Muscle layer of duodenum (tissue), 2 donors: ENCODE measurements at regions not wholly inside any gene's neighbourhood (a gene's known extent, or its start where the extent isn't known, plus 50 kb on each side); places are given as distances from the start of the nearest gene placed in this dataset.
A peak's percentile ranks its signal among the peaks of the same experiment; 100 is the strongest.

Experiments used
- H3K27ac ChIP-seq: one replicate; pipeline ENCODE4 v1.7.0; 2013; ENCODE audit warnings: mild to moderate bottlenecking, low read length
- H3K27me3 ChIP-seq: one replicate; pipeline ENCODE4 v1.7.0; 2013; ENCODE audit warnings: low read depth, mild to moderate bottlenecking, control low read depth, low read length
- H3K36me3 ChIP-seq, 2 donors: one replicate each; pipeline ENCODE4 v1.7.0; 2013; ENCODE audit warnings: low read length in 2 of 2, control low read depth in 1 of 2, mild to moderate bottlenecking in 1 of 2; ENCODE audit not compliant: insufficient read depth in 2 of 2, control insufficient read depth in 1 of 2
- H3K4me1 ChIP-seq, 2 donors: one replicate each; pipeline ENCODE4 v1.7.0; 2013; ENCODE audit warnings: low read length in 2 of 2, mild to moderate bottlenecking in 2 of 2, control low read depth in 1 of 2, moderate library complexity in 1 of 2; ENCODE audit not compliant: insufficient read depth in 2 of 2, control insufficient read depth in 1 of 2
- H3K4me3 ChIP-seq, 2 donors: one replicate each; pipeline ENCODE4 v1.7.0; 2013; ENCODE audit warnings: low read length in 2 of 2, low read depth in 1 of 2, mild to moderate bottlenecking in 1 of 2
- H3K9me3 ChIP-seq, 2 donors: one replicate each; pipeline ENCODE4 v1.7.0; 2013; ENCODE audit warnings: low read length in 2 of 2, control low read depth in 1 of 2, mild to moderate bottlenecking in 1 of 2; ENCODE audit not compliant: control insufficient read depth in 1 of 2
- donor health status: healthy.

DNA sequence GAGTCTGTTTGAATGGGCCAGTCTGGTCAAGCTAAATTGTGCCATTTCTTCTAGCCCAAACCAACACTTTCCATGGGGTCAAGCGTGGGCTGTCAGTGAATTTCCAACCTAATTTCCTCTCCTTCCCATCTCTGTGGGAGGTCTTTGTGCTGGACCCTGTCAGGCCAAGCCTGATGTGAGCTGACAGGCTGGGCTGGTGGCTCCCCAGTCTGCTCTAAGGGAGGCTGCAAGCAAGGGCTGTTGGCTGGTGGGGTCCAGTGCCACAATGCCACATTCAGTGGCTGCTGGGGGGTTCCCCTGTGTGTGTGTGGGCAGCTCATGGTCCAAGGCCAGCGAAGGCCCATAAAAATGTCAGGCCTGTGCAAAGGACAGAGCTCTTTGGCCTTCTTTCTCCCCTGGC lies 216.1 kb downstream of the OPA1 start:
- H3K4me1 ChIP-seq, result peaks cover 0 to 5% of the 10 kb centered on the region in 2 donors
- no peaks in the 10 kb centered on the region for H3K27me3 ChIP-seq
- H3K27ac ChIP-seq, result no peak overlapping the region
- no peaks in the 10 kb centered on the region for H3K36me3 ChIP-seq
- H3K4me3 ChIP-seq, result no peak overlapping the region
- H3K9me3 ChIP-seq, result no peaks in the 10 kb centered on the region

- no peak overlapping the region for H3K4me3 ChIP-seq
- no peaks in the 10 kb centered on the region for H3K36me3 ChIP-seq
- H3K27me3 ChIP-seq, result no peaks in the 10 kb centered on the region
- no peaks in the 10 kb centered on the region for H3K9me3 ChIP-seq
- H3K4me1 ChIP-seq, result peaks cover 5 to 7% of the 10 kb centered on the region in 2 donors
- no peak overlapping the region for H3K27ac ChIP-seq
Observed at GRCh38 chr3:193812078-193812725, 219.2 kb downstream of the OPA1 start.

- Histone ChIP-seq H3K27me3 (no peaks in the 10 kb centered on the region), H3K27ac (no peak overlapping the region), H3K4me3 (no peak overlapping the region), H3K9me3 (no peaks in the 10 kb centered on the region), H3K36me3 (no peaks in the 10 kb centered on the region), H3K4me1 (peaks cover 7 to 10% of the 10 kb centered on the region in 2 donors)
Observed at GRCh38 chr3:193812791-193813500, 219.9 kb downstream of the OPA1 start.

- Histone ChIP-seq H3K9me3 (no peaks in the 10 kb centered on the region), H3K27me3 (no peaks in the 10 kb centered on the region), H3K27ac (no peak overlapping the region), H3K4me3 (no peak overlapping the region), H3K4me1 (peaks cover 7 to 10% of the 10 kb centered on the region in 2 donors), H3K36me3 (no peaks in the 10 kb centered on the region)
Observed at GRCh38 chr3:193813501-193813830, 220.5 kb downstream of the OPA1 start.

DNA sequence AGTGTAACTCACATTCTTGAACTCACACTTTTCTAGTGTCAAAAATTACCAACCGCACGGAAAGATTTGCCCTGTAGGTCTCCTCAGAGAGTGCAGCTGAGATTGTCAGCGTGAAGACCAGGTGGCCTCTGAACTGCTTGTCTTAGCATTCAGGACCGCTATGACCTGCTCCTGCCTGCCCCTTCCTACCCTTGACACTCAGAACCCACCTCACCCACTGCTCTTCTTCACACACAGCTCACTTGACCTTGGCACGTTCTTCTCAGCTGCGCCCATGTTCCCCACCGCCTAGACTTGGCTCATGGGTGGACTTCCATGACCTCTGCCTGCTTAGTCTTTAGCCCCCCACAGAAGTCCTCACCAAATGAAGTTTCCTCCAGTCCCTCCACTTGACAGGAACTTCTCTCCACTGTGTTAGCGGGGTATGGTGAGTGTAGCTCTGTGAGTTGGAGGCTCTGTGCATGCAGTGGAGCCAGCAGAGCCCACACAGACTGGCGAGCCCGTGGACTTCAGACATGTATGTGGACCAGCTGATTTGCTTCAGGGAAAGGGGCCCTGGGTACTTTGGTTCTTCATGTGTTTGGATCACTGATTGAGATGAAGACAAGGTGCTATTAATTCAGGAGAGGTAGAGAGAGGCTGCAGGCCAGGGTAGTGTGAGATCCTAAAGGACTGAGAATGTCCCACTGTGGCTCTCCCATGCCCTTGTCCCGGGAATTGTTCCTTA lies 221.3 kb downstream of the OPA1 start:
- H3K9me3 ChIP-seq, result no peaks in the 10 kb centered on the region
- no peak overlapping the region for H3K4me3 ChIP-seq
- no peak overlapping the region for H3K27ac ChIP-seq
- H3K27me3 ChIP-seq, result no peaks in the 10 kb centered on the region
- H3K36me3 ChIP-seq, result no peaks in the 10 kb centered on the region
- H3K4me1 ChIP-seq, result peaks cover 7 to 10% of the 10 kb centered on the region in 2 donors

DNA sequence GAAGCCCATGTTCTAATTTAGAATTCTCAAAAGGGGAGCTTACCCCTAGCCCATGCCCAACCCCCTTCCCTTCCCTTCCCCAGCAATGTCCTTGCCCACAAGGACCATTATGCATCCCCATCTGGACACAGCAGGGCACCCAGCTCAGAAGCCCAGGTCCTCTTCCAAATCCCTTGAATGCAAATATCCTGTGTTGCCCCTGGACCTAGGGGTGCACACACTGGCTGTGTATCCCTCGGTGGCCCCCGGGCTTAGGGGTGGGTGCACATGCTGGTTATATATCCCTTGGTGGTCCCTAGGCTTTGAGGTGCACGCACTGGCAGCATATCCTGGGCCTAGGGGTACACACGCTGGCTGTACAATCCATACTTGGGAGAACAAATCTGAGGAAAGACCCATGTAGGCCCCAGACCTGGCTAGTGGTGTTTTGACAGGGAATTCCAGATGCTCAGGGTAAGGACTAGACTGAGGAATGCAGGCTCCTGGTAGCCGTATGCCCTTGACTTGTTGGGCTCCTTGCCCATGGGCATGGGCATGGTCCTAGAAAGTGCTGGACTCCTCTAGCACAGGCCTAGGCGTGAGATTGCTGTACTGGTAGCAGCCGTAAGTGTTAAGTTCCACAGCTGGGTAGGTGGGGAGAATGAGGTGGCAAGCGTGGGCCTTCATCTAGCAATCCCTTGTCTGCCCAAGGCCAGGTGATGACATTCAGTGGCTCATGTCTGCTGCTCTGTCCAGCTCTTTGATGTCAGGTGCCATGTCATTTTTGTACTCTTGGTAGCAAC lies 222.4 kb downstream of the OPA1 start:
- Histone ChIP-seq H3K4me1 (peaks cover 7 to 10% of the 10 kb centered on the region in 2 donors), H3K36me3 (no peaks in the 10 kb centered on the region), H3K4me3 (no peak overlapping the region), H3K27me3 (no peaks in the 10 kb centered on the region), H3K9me3 (no peaks in the 10 kb centered on the region), H3K27ac (no peak overlapping the region)

DNA sequence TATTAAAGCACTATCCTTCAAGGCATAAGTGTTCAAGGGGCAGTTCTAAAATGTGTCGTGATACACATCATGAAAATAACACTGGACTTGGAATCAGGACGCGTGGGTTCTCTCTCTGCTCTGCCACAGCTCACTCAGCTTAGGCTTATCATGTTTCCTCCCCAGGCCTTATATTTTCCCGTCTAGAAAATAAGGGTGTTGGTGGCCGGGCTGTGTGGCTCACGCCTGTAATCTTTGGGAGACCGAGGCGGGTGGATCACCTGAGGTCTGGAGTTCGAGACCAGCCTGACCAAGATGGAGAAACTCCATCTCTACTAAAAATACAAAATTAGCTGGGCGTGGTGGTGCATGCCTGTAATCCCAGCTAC lies 223.0 kb downstream of the OPA1 start:
- Histone ChIP-seq H3K27me3 (no peaks in the 10 kb centered on the region), H3K4me1 (peaks cover 7 to 10% of the 10 kb centered on the region in 2 donors), H3K27ac (no peak overlapping the region), H3K4me3 (no peak overlapping the region), H3K9me3 (no peaks in the 10 kb centered on the region), H3K36me3 (no peaks in the 10 kb centered on the region)

- Histone ChIP-seq H3K9me3 (no peaks in the 10 kb centered on the region), H3K4me3 (no peak overlapping the region), H3K36me3 (no peaks in the 10 kb centered on the region), H3K27ac (peak overlapping the region; percentile 19), H3K4me1 (peaks cover 7 to 10% of the 10 kb centered on the region in 2 donors), H3K27me3 (no peaks in the 10 kb centered on the region)
Observed at GRCh38 chr3:193816656-193817311, 223.8 kb downstream of the OPA1 start.

GRCh38 chr3:193819117-193820010 lies 226.4 kb downstream of the OPA1 start:
- peaks cover 5 to 7% of the 10 kb centered on the region in 2 donors for H3K4me1 ChIP-seq

GRCh38 chr3:193821151-193821668 lies 228.2 kb downstream of the OPA1 start:
- Histone ChIP-seq H3K36me3 (no peaks in the 10 kb centered on the region), H3K9me3 (no peaks in the 10 kb centered on the region), H3K4me1 (peaks cover 5 to 7% of the 10 kb centered on the region in 2 donors), H3K27ac (no peak overlapping the region), H3K27me3 (no peaks in the 10 kb centered on the region), H3K4me3 (no peak overlapping the region)

More at GRCh38 chr3:193819117-193820010, 226.4 kb downstream of the OPA1 start:
- no peak overlapping the region for H3K4me3 ChIP-seq
- H3K36me3 ChIP-seq, result no peaks in the 10 kb centered on the region
- no peak overlapping the region for H3K27ac ChIP-seq
- no peaks in the 10 kb centered on the region for H3K27me3 ChIP-seq
- H3K9me3 ChIP-seq, result no peaks in the 10 kb centered on the region
